ENCODE measurements at regions not wholly inside any gene's neighbourhood (a gene's known extent, or its start where the extent isn't known, plus 50 kb on each side); places are given as distances from the start of the nearest gene placed in this dataset.

- TF ChIP-seq SMC3 (IDR thresholded peaks at IDR 0.05; ENCODE audit: borderline replicate concordance, low read length) (no peak), POLR2A (IDR thresholded peaks at IDR 0.05; ENCODE audit: low read depth, low read length) (no peak), MXI1 (IDR thresholded peaks at IDR 0.05; ENCODE audit: low read depth, low read length) (no peak), TARDBP (IDR thresholded peaks at IDR 0.05; ENCODE audit: borderline replicate concordance) (no peak), EZH2 (IDR thresholded peaks at IDR 0.05; ENCODE audit: borderline replicate concordance, control insufficient read depth, low read depth, low read length) (no peak), ATF7 (IDR thresholded peaks at IDR 0.05; ENCODE audit: low read depth) (no peak), CTCF (IDR thresholded peaks at IDR 0.05 in 2 of 3, conservative IDR thresholded peaks at IDR 0.05 in 1 of 3; ENCODE audit: control insufficient read depth in 2 of 3, extremely low read depth in 1 of 3, insufficient read depth in 1 of 3, low read depth in 3 of 3, low read length in 3 of 3) (no peak)
Measured at GRCh38 chr12:28766398-28766797, 382.7 kb upstream of the FAR2 start.
